RWPE2 (cell line): ENCODE measurements at regions not wholly inside any gene's neighbourhood (a gene's known extent, or its start where the extent isn't known, plus 50 kb on each side); places are given as distances from the start of the nearest gene placed in this dataset.

Experiments
- ATAC-seq: fragments of 200-7000 bp; cut with Tn5 transposase; 3 replicates; pipeline ENCODE4 v1.9.1; 2021; ENCODE audit warnings: low read depth
- DNase-seq: peaks from one replicate; pipeline ENCODE4 v3.0.0-alpha.2; 2020; ENCODE audit warnings: low spot score
- H3K27ac ChIP-seq: fragments of 450-650 bp; 2 replicates; pipeline ENCODE4 v1.5.1; 2017; ENCODE audit warnings: mild to moderate bottlenecking; ENCODE audit not compliant: poor library complexity, severe bottlenecking
- H3K27me3 ChIP-seq: fragments of 250-450 bp; sonication (Bioruptor Pico); 2 replicates; pipeline ENCODE4 v1.5.1; 2021; ENCODE audit warnings: mild to moderate bottlenecking, moderate library complexity; ENCODE audit not compliant: insufficient read depth, poor library complexity, severe bottlenecking
- H3K36me3 ChIP-seq: fragments of 250-450 bp; sonication (Bioruptor Pico); 2 replicates; pipeline ENCODE4 v1.5.1; 2020; ENCODE audit warnings: low read depth, mild to moderate bottlenecking, moderate library complexity
- H3K4me1 ChIP-seq: fragments of 250-450 bp; sonication (Bioruptor Pico); 2 replicates; pipeline ENCODE4 v1.5.1; 2021; ENCODE audit warnings: mild to moderate bottlenecking, moderate library complexity; ENCODE audit not compliant: insufficient read depth, poor library complexity, severe bottlenecking
- H3K4me3 ChIP-seq: fragments of 250-450 bp; sonication (Bioruptor Pico); 2 replicates; pipeline ENCODE4 v1.5.1; 2021; ENCODE audit warnings: mild to moderate bottlenecking, moderate library complexity; ENCODE audit not compliant: severe bottlenecking
- H3K9me3 ChIP-seq: fragments of 250-450 bp; sonication (Bioruptor Pico); 2 replicates; pipeline ENCODE4 v1.5.1; 2021; ENCODE audit warnings: mild to moderate bottlenecking, moderate library complexity; ENCODE audit not compliant: severe bottlenecking
- TF ChIP-seq, protein P1 (sequence below): fragments of 450-650 bp; IDR thresholded peaks from one replicate; pipeline ENCODE4 v1.5.1; 2017; ENCODE audit warnings: mild to moderate bottlenecking, moderate library complexity; ENCODE audit not compliant: poor library complexity, severe bottlenecking

DNA sequence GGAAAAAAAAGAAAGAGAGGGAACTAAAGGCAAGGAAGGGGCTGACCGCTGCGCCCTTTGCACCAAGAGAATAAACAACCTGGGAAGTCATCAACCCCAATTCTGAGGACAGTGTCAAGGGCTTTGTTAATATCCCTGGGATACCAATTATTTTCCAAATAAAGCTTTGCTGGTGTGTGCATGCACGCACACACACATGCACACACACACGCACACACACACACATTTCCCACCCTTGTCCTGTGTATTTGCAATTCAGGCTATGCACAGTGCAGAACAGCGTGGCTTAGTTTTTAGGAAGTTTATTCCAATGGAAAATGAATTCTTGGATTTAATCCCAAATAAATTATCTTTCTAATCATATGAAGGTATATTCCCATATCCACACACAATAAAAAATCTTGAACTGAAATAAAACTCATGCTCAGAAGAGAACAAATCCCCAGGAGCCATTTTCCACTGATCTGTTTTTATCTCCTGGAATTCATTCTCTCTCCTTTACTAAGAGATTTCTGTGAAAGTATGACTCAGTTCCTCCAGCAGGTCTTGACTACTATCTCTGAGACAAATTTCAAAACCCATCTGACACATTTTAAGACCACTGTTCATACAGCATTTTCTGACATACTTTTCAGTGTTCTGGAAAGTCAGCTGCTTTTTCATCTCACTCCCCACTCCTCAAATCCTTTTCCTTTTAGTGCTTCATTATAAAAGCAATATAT, 334.4 kb upstream of the ATP2B1 start:
- Histone ChIP-seq H3K36me3 (no peaks in the 10 kb centered on the region), H3K27ac (no peak overlapping the region)

DNA sequence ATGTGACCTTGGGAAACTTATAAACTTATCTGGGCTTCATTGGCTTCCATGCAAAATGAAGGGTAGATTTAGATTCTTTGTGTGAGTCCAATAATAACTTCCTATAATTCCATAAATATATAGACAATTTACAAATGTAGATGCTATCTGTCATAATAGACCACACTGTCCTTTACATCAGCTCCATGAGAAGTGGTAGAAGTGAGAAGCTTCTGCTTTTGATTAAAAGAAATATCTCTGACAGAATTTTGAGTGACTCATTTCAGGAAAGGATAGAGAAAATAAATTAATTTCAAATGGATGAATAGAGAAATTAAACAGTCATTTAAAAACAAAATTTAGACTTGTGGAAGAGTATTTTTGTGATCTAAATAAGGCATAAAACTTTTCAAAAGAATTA, 329.7 kb upstream of the ATP2B1 start:
- ATAC-seq, result no peak
- TF ChIP-seq, protein P1, sequence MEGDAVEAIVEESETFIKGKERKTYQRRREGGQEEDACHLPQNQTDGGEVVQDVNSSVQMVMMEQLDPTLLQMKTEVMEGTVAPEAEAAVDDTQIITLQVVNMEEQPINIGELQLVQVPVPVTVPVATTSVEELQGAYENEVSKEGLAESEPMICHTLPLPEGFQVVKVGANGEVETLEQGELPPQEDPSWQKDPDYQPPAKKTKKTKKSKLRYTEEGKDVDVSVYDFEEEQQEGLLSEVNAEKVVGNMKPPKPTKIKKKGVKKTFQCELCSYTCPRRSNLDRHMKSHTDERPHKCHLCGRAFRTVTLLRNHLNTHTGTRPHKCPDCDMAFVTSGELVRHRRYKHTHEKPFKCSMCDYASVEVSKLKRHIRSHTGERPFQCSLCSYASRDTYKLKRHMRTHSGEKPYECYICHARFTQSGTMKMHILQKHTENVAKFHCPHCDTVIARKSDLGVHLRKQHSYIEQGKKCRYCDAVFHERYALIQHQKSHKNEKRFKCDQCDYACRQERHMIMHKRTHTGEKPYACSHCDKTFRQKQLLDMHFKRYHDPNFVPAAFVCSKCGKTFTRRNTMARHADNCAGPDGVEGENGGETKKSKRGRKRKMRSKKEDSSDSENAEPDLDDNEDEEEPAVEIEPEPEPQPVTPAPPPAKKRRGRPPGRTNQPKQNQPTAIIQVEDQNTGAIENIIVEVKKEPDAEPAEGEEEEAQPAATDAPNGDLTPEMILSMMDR, result no peak
- H3K27ac ChIP-seq, result no peak overlapping the region

More for the DNA sequence above, 334.4 kb upstream of the ATP2B1 start:
- TF ChIP-seq, protein P1, result no peak
- ATAC-seq, result peak; percentile 63; the same call in 2 of the 3 replicates
- Histone ChIP-seq H3K4me3 (no peak overlapping the region), H3K27me3 (no peaks in the 10 kb centered on the region), H3K4me1 (peaks cover 4% of the 10 kb centered on the region), H3K9me3 (no peaks in the 10 kb centered on the region)
- DNase-seq, result no peak

DNA sequence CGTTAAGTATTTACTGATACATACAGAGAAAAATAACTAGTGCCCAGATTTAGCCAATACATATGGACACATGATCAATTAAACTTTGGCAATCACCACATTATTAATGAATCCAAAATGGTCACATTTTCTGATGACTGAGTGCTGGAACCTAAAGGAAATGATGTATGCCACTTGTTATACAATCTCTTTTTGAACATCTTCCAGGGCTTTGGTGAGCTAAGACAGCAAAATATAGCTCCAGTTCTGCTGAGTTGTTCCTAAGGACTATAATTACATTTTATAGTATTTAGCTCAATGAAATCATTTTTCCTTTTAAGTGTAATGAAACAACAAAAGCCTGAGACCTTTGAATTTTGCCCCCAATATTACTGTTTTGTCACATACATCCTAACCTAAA, 329.1 kb upstream of the ATP2B1 start:
- H3K9me3 ChIP-seq, result no peaks in the 10 kb centered on the region
- TF ChIP-seq, protein P1, result no peak
- ATAC-seq (no peak), DNase-seq (no peak)
- H3K4me1 ChIP-seq, result peaks cover 16% of the 10 kb centered on the region
- H3K36me3 ChIP-seq, result no peaks in the 10 kb centered on the region
- H3K27ac ChIP-seq, result no peak overlapping the region
- H3K4me3 ChIP-seq, result no peak overlapping the region
- no peaks in the 10 kb centered on the region for H3K27me3 ChIP-seq

More for the DNA sequence above, 329.7 kb upstream of the ATP2B1 start:
- Histone ChIP-seq H3K4me3 (no peak overlapping the region), H3K4me1 (peaks cover 16% of the 10 kb centered on the region), H3K9me3 (no peaks in the 10 kb centered on the region), H3K36me3 (no peaks in the 10 kb centered on the region), H3K27me3 (no peaks in the 10 kb centered on the region)
- no peak for DNase-seq

DNA sequence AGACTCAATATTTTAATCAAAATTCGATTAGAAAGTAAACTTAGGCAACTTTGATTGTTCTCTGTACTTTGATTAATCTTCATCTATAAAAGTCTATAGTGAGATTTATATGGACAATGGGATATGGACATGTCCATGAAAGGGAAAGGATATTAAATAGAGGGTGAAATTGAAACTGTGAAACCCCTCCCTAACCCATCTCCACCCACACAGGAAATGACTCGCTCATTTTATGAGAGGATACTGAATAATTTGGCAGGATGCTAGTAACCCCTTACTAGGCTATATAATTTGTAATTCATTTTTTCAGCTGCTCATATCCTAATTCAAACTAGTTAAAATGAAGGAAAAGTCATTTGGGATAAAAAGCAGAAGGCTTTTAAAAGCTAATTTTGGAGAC, 328.0 kb upstream of the ATP2B1 start:
- H3K4me3 ChIP-seq, result no peak overlapping the region
- no peaks in the 10 kb centered on the region for H3K27me3 ChIP-seq
- peak overlapping the region; percentile 22 for H3K27ac ChIP-seq
- ATAC-seq (peak; percentile 86), DNase-seq (no peak)
- TF ChIP-seq, protein P1, result no peak
- no peaks in the 10 kb centered on the region for H3K9me3 ChIP-seq
- peaks cover 16% of the 10 kb centered on the region for H3K4me1 ChIP-seq
- H3K36me3 ChIP-seq, result no peaks in the 10 kb centered on the region

DNA sequence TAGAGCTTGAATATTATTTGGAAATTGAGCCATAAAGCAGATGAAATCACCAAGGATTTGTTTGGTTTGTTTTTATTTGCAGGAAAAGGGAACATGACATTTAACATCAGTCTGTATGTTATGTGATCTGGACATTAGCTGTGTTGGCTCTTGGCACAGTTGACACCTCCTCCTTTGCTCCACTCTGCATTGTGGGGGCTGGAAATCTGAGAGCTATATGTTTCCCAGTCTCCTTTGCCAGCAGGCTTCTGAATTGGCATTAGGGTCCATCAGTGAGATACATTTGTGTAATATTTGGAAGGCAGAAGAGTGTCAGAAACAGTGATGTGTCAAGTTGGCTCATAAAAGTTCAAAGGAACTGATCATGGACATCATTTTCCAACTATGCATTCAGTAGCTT, 322.1 kb upstream of the ATP2B1 start:
- DNase-seq (no peak), ATAC-seq (no peak)
- Histone ChIP-seq H3K4me1 (peaks cover 9% of the 10 kb centered on the region), H3K36me3 (no peaks in the 10 kb centered on the region), H3K27me3 (no peaks in the 10 kb centered on the region), H3K27ac (no peak overlapping the region), H3K4me3 (no peak overlapping the region), H3K9me3 (no peaks in the 10 kb centered on the region)
- TF ChIP-seq, protein P1, result no peak
